OCI-LY3 (cell line): ENCODE measurements at regions not wholly inside any gene's neighbourhood (a gene's known extent, or its start where the extent isn't known, plus 50 kb on each side); places are given as distances from the start of the nearest gene placed in this dataset.

ENCODE experiments used
- H2AFZ ChIP-seq: fragments of 200-600, 300-600 bp; shearing (Covaris generic); 2 replicates; pipeline ENCODE4 v1.6.0; 2014; ENCODE audit warnings: antibody characterized with exemption, low read depth, low read length
- H3K27ac ChIP-seq: fragments of 200-600, 300-600 bp; sonication (generic); 2 replicates; pipeline ENCODE4 v1.5.1; 2014; ENCODE audit warnings: mild to moderate bottlenecking, low read length, moderate library complexity, mixed read lengths
- H3K27me3 ChIP-seq: fragments of 200-600, 300-600 bp; sonication (generic); 2 replicates; pipeline ENCODE4 v1.6.1; 2014; ENCODE audit warnings: low read depth, low read length, mixed read lengths
- H3K36me3 ChIP-seq: fragments of 200-600, 300-600 bp; sonication (generic); replicated peaks from 2 replicates; pipeline ENCODE3; 2014; ENCODE audit warnings: low read depth, low read length, mixed read lengths
- H3K4me1 ChIP-seq: fragments of 300-600, 200-600 bp; sonication (generic); 2 replicates; pipeline ENCODE4 v1.6.1; 2014; ENCODE audit warnings: low read length, mixed read lengths
- H3K4me2 ChIP-seq: fragments of 200-600, 300-600 bp; sonication (generic); 2 replicates; pipeline ENCODE4 v1.6.1; 2014; ENCODE audit warnings: low read length, mixed read lengths
- H3K4me3 ChIP-seq: fragments of 300-600, 200-600 bp; sonication (generic); 2 replicates; pipeline ENCODE4 v1.5.1; 2014; ENCODE audit warnings: antibody characterized with exemption, mild to moderate bottlenecking, low read length, moderate library complexity
- H3K79me2 ChIP-seq: fragments of 300-600, 200-600 bp; shearing (Covaris generic); 2 replicates; pipeline ENCODE4 v1.6.1; 2014; ENCODE audit warnings: mild to moderate bottlenecking, low read length, mixed read lengths
- H3K9ac ChIP-seq: fragments of 300-600, 200-600 bp; shearing (Covaris generic); 2 replicates; pipeline ENCODE4 v1.6.0; 2014; ENCODE audit warnings: mild to moderate bottlenecking, low read length, moderate library complexity
- H3K9me3 ChIP-seq: fragments of 200-600, 300-600 bp; shearing (Covaris generic); 2 replicates; pipeline ENCODE4 v1.6.1; 2014; ENCODE audit warnings: low read length, mixed read lengths; ENCODE audit not compliant: insufficient read depth
- H4K20me1 ChIP-seq: fragments of 200-600, 300-600 bp; sonication (generic); 2 replicates; pipeline ENCODE4 v1.6.1; 2016; ENCODE audit warnings: low read length, mixed read lengths; ENCODE audit not compliant: insufficient read depth
- EZH2phosphoT487 ChIP-seq: fragments of 200-600 bp; shearing (Covaris generic); IDR thresholded peaks from 2 replicates; pipeline ENCODE4 v1.6.1; 2018; ENCODE audit warnings: antibody characterized with exemption, mixed run types, low read depth
- TF ChIP-seq, protein P1 (sequence below): fragments of 200-600, 300-600 bp; sonication (generic); IDR thresholded peaks from 2 replicates; pipeline ENCODE4 v1.5.1; 2014; ENCODE audit warnings: antibody characterized with exemption, low read length, low read depth

DNA sequence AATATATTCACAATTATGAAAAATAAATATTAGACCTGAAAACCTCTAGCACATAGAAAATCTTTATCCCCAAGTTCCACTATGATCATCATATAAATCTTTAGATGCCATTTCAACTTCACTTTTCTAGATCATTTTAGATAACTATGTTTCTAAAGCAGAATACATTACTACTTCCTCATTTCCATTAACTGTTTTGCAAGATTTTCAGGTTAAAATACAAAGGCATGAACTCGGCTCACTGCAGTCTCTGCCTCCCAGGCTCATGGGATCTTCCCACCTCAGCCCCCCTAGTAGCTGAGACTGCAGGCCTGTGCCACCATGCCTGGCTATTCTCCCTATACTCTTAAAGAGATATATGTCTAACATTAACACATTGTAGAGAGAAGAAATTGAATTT is 1365.9 kb upstream of the AGA start:
- Histone ChIP-seq H4K20me1 (no peaks in the 10 kb centered on the region), H3K79me2 (no peaks in the 10 kb centered on the region), H3K4me3 (no peak overlapping the region), H3K4me1 (no peaks in the 10 kb centered on the region), H3K27me3 (no peaks in the 10 kb centered on the region), H3K4me2 (no peak overlapping the region), H2AFZ (peak overlapping the region; percentile 31; the same call in 1 of the 2 replicates), H3K27ac (no peak overlapping the region), H3K9me3 (no peaks in the 10 kb centered on the region), H3K9ac (no peak overlapping the region), H3K36me3 (no peaks in the 10 kb centered on the region)
- no peak for TF ChIP-seq EZH2phosphoT487
- TF ChIP-seq, protein P1, sequence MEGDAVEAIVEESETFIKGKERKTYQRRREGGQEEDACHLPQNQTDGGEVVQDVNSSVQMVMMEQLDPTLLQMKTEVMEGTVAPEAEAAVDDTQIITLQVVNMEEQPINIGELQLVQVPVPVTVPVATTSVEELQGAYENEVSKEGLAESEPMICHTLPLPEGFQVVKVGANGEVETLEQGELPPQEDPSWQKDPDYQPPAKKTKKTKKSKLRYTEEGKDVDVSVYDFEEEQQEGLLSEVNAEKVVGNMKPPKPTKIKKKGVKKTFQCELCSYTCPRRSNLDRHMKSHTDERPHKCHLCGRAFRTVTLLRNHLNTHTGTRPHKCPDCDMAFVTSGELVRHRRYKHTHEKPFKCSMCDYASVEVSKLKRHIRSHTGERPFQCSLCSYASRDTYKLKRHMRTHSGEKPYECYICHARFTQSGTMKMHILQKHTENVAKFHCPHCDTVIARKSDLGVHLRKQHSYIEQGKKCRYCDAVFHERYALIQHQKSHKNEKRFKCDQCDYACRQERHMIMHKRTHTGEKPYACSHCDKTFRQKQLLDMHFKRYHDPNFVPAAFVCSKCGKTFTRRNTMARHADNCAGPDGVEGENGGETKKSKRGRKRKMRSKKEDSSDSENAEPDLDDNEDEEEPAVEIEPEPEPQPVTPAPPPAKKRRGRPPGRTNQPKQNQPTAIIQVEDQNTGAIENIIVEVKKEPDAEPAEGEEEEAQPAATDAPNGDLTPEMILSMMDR, result no peak

DNA sequence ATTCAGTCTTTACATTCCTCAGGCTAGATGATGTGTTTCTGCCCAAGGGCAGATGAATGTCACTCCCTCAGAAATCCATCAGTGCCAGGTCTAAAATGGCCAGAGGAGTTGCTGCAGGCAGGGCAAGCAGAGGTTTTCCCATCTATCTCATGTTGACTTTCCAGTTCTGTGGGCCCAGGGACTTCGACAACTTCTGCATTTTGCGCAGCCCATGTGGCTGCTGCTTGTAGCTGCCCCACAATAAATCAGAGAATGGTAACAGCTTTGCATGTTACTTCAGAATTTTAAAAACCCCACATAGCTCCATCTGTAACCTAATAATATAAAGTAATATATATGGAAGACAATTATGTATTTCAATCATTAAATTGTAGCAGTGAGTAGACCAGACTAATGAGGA is 1367.7 kb upstream of the AGA start:
- no peak for TF ChIP-seq EZH2phosphoT487
- TF ChIP-seq, protein P1, result no peak
- Histone ChIP-seq H3K9ac (no peak overlapping the region), H3K4me2 (no peak overlapping the region)

DNA sequence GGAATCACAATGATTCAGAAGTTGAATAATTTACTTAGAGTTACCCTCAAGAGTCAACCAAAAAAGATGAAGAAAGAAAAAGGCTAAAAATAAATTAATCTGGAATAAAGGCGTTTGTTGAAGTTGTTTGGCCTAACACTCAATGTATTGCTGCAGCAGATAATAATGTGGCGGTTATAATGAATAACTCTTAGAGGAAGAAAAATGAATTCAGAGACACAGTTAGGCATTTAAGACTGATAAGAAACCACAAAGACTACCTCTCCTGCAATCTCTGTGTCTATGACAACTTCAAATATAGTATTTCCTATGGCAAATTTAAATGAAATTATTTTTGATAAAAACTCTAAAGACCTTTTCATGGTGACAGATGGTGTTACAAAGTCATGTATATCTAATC is 1369.1 kb upstream of the AGA start:
- H4K20me1 ChIP-seq, result no peaks in the 10 kb centered on the region
- TF ChIP-seq EZH2phosphoT487, result no peak
- TF ChIP-seq, protein P1, result no peak
- no peak overlapping the region for H3K27ac ChIP-seq
- no peak overlapping the region for H3K4me3 ChIP-seq
- H3K4me2 ChIP-seq, result no peak overlapping the region
- no peaks in the 10 kb centered on the region for H3K9me3 ChIP-seq
- no peaks in the 10 kb centered on the region for H3K36me3 ChIP-seq
- no peaks in the 10 kb centered on the region for H3K27me3 ChIP-seq
- H3K9ac ChIP-seq, result no peak overlapping the region
- H3K79me2 ChIP-seq, result no peaks in the 10 kb centered on the region
- no peak overlapping the region for H2AFZ ChIP-seq
- no peaks in the 10 kb centered on the region for H3K4me1 ChIP-seq

More for the DNA sequence above, 1367.7 kb upstream of the AGA start:
- Histone ChIP-seq H3K27me3 (no peaks in the 10 kb centered on the region), H3K9me3 (no peaks in the 10 kb centered on the region), H3K4me3 (no peak overlapping the region), H3K36me3 (no peaks in the 10 kb centered on the region), H2AFZ (no peak overlapping the region), H3K4me1 (no peaks in the 10 kb centered on the region), H3K27ac (no peak overlapping the region), H4K20me1 (no peaks in the 10 kb centered on the region), H3K79me2 (no peaks in the 10 kb centered on the region)

GRCh38 chr4:178812866-178813265 is 1370.6 kb upstream of the AGA start:
- H3K4me1 ChIP-seq, result no peaks in the 10 kb centered on the region
- H3K79me2 ChIP-seq, result no peaks in the 10 kb centered on the region
- H3K36me3 ChIP-seq, result no peaks in the 10 kb centered on the region
- H3K27ac ChIP-seq, result no peak overlapping the region
- H2AFZ ChIP-seq, result no peak overlapping the region
- H3K9me3 ChIP-seq, result no peaks in the 10 kb centered on the region
- no peak overlapping the region for H3K4me2 ChIP-seq
- H3K9ac ChIP-seq, result no peak overlapping the region
- no peak for TF ChIP-seq EZH2phosphoT487
- TF ChIP-seq, protein P1, result no peak
- H3K4me3 ChIP-seq, result no peak overlapping the region
- no peaks in the 10 kb centered on the region for H4K20me1 ChIP-seq
- H3K27me3 ChIP-seq, result no peaks in the 10 kb centered on the region
